ENCODE measurements at regions not wholly inside any gene's neighbourhood (a gene's known extent, or its start where the extent isn't known, plus 50 kb on each side); places are given as distances from the start of the nearest gene placed in this dataset.

GRCh38 chr4:112896609-112897190 lies 152.8 kb upstream of the ANK2 start:
- DNase-seq = no peak

- DNase-seq = no peak
Measured at GRCh38 chr4:112897543-112897942, 151.9 kb upstream of the ANK2 start.

GRCh38 chr4:112898357-112899141 lies 150.9 kb upstream of the ANK2 start:
- DNase-seq = no peak

- no peak for DNase-seq
Measured at GRCh38 chr4:112900416-112900815, 149.0 kb upstream of the ANK2 start.

- no peak for DNase-seq
Measured at GRCh38 chr4:112901962-112902411, 147.5 kb upstream of the ANK2 start.

GRCh38 chr4:112905728-112906127 lies 143.7 kb upstream of the ANK2 start:
- DNase-seq = no peak

GRCh38 chr4:112908511-112908910 lies 140.9 kb upstream of the ANK2 start:
- DNase-seq = no peak

- no peak for DNase-seq
Measured at GRCh38 chr4:112910109-112910736, 139.2 kb upstream of the ANK2 start.

GRCh38 chr4:112916868-112917267 lies 132.6 kb upstream of the ANK2 start:
- no peak for DNase-seq

GRCh38 chr4:112923516-112923915 lies 125.9 kb upstream of the ANK2 start:
- DNase-seq = no peak

GRCh38 chr4:112926819-112927218 lies 122.6 kb upstream of the ANK2 start:
- DNase-seq = no peak

- no peak for DNase-seq
Measured at GRCh38 chr4:112927544-112927943, 121.9 kb upstream of the ANK2 start.

- no peak for DNase-seq
Measured at GRCh38 chr4:112931001-112931400, 118.5 kb upstream of the ANK2 start.

- no peak for DNase-seq
Measured at GRCh38 chr4:112933790-112934189, 115.7 kb upstream of the ANK2 start.

GRCh38 chr4:112938461-112939058 lies 110.9 kb upstream of the ANK2 start:
- DNase-seq = no peak

- DNase-seq = no peak
Measured at GRCh38 chr4:112939901-112940300, 109.6 kb upstream of the ANK2 start.

GRCh38 chr4:112940336-112940735 lies 109.1 kb upstream of the ANK2 start:
- no peak for DNase-seq

- DNase-seq = no peak
Measured at GRCh38 chr4:112942077-112942476, 107.4 kb upstream of the ANK2 start.

- DNase-seq = no peak
Measured at GRCh38 chr4:112942997-112943396, 106.5 kb upstream of the ANK2 start.

GRCh38 chr4:112944006-112944405 lies 105.4 kb upstream of the ANK2 start:
- no peak for DNase-seq

- no peak for DNase-seq
Measured at GRCh38 chr4:112946127-112946526, 103.3 kb upstream of the ANK2 start.

GRCh38 chr4:112947616-112948015 lies 101.8 kb upstream of the ANK2 start:
- no peak for DNase-seq

GRCh38 chr4:112951362-112952312 lies 97.8 kb upstream of the ANK2 start:
- DNase-seq = no peak
